Common myeloid progenitor, CD34-positive (primary cell): ENCODE measurements at regions not wholly inside any gene's neighbourhood (a gene's known extent, or its start where the extent isn't known, plus 50 kb on each side); places are given as distances from the start of the nearest gene placed in this dataset.

Experiments used
- CTCF ChIA-PET: fragments of 350-600 bp; sonication (Branson Sonifier 250); formaldehyde crosslinking; loops from one replicate; lab custom pipeline; 2021; ENCODE audit warnings: antibody characterized with exemption; lab: Charles Lee
- POLR2A ChIA-PET: fragments of 350-600 bp; sonication (Branson Sonifier 250); formaldehyde crosslinking; loops from one replicate; lab custom pipeline; 2021; ENCODE audit warnings: antibody characterized with exemption; lab: Charles Lee
- DNase-seq, 3 donors: peaks; one replicate each; pipeline versions ENCODE4 v3.0.0 to v3.0.0-alpha.2; 2013
- H3K27ac ChIP-seq, 2 experiments: 1 replicate in 1 of 2; 2 replicates in 1 of 2; pipeline ENCODE4 v1.7.0; 2013; ENCODE audit warnings: inconsistent platforms in 2 of 2, low read length in 2 of 2, mild to moderate bottlenecking in 2 of 2, low read depth in 1 of 2, moderate library complexity in 1 of 2; ENCODE audit not compliant: severe bottlenecking in 2 of 2, insufficient read depth in 1 of 2, poor library complexity in 1 of 2
- H3K27me3 ChIP-seq, 5 experiments: replicated peaks in 2 of 5; 1 replicate in 3 of 5; 2 replicates in 2 of 5; pipeline versions ENCODE4 v1.6.1 to v1.7.0; 2013; ENCODE audit warnings: low read length in 4 of 5, mild to moderate bottlenecking in 2 of 5, moderate library complexity in 2 of 5, inconsistent platforms in 1 of 5; ENCODE audit not compliant: insufficient read depth in 5 of 5, control insufficient read depth in 4 of 5
- H3K36me3 ChIP-seq, 4 experiments: 1 replicate in 2 of 4; 2 replicates in 2 of 4; pipeline versions ENCODE4 v1.6.1 to v1.7.0; 2013; ENCODE audit warnings: low read length in 3 of 4, control low read depth in 1 of 4, mild to moderate bottlenecking in 1 of 4; ENCODE audit not compliant: control insufficient read depth in 4 of 4, insufficient read depth in 4 of 4
- H3K4me1 ChIP-seq, 4 experiments: 1 replicate in 3 of 4; 2 replicates in 1 of 4; pipeline versions ENCODE4 v1.6.1 to v1.7.1; 2013; ENCODE audit warnings: low read length in 3 of 4, mild to moderate bottlenecking in 3 of 4, control low read depth in 1 of 4, inconsistent platforms in 1 of 4, moderate library complexity in 1 of 4; ENCODE audit not compliant: control insufficient read depth in 4 of 4, insufficient read depth in 4 of 4; ENCODE audit errors: control extremely low read depth in 1 of 4
- H3K4me3 ChIP-seq, 7 experiments: 1 replicate in 4 of 7; 2 replicates in 3 of 7; pipeline versions ENCODE4 v1.5.1 to v1.7.0; 2013; ENCODE audit warnings: mild to moderate bottlenecking in 7 of 7, low read length in 6 of 7, moderate library complexity in 6 of 7, inconsistent platforms in 2 of 7, low read depth in 2 of 7, control low read depth in 1 of 7; ENCODE audit not compliant: insufficient read depth in 4 of 7, control insufficient read depth in 1 of 7; ENCODE audit errors: extremely low read depth in 1 of 7
- H3K9me3 ChIP-seq, 5 experiments: 1 replicate in 4 of 5; 2 replicates in 1 of 5; pipeline versions ENCODE4 v1.6.1 to v1.7.1; 2013; ENCODE audit warnings: low read length in 4 of 5, mild to moderate bottlenecking in 2 of 5, inconsistent platforms in 1 of 5, low read depth in 1 of 5, moderate library complexity in 1 of 5; ENCODE audit not compliant: control insufficient read depth in 4 of 5, insufficient read depth in 2 of 5; ENCODE audit errors: control extremely low read depth in 1 of 5
- WGBS: methylation state at CpG from one replicate; pipeline ENCODE4 v1.1.5; 2013; ENCODE audit not compliant: insufficient coverage; 5-methylcytosine and 5-hydroxymethylcytosine counted together

DNA sequence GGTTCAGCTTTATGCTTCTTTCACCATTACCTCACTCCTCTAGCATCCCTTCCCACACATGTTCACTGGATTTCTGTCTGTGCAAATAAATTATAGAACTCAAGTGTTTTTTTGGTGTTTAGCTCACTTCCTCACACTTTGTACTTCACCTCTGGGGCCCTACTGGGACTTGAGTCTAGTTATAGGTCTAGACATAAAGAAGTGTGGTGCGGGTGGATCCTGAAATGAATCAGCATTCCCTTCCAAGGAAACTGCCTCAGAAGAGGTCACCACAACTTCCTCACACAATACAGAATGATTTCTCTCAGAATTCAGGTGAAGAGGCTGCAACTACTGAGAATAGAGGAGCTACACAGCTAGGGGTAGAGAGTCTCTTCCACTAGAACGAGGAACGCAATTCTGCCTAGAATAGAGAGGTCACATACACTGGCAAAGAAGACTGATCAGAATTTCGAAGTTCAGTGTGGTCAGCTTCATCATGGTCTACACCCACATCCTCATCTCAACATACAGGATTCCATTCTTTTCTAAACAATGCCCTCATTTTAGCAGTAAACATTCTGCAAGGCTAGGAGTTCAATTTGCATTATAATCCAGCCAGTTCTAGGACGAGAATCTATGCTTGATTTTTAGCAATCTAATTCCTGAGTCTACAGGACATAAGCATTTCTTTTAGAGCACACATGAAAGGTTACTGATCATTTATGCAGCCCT is 938.7 kb upstream of the PHF14 start:
- Histone ChIP-seq H3K4me3 (no peak overlapping the region), H3K27ac (no peak overlapping the region), H3K9me3 (no peaks in the 10 kb centered on the region), H3K4me1 (peaks cover 2 to 14% (median 11%) of the 10 kb centered on the region in 4 experiments), H3K36me3 (no peaks in the 10 kb centered on the region), H3K27me3 (no peaks in the 10 kb centered on the region)
- 47% methylated on average over 4 of the region's 5 CpGs for WGBS
- ChIA-PET CTCF (interaction anchor here (0.8 kb wide), 1 partner anchor 53 kb away, joined by 4 read pairs; no protein-coding TSS in a partner anchor), POLR2A (no interaction called here)
- peak; percentile 7 to 62 (median 58) for DNase-seq

DNA sequence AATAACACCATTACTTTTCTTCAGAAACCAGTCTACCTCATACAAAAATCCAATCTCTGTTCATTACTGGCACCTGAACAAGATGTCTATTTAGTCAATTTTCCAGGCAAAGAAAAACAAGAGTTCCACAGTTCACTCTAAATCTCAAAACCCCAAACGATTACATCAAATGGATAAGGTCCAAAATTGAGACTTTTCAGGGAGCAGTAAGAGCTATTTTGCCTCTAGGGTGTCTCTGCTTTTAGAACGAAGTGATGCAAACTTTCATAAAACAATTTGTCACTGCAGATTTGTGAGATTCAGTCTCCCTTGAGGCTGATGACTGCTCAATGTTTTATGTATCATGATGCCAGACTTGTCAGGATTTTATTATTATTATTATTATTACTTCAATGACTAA is 937.0 kb upstream of the PHF14 start:
- Histone ChIP-seq H3K9me3 (no peaks in the 10 kb centered on the region), H3K36me3 (no peaks in the 10 kb centered on the region), H3K27ac (no peak overlapping the region), H3K4me3 (no peak overlapping the region), H3K4me1 (peaks cover 2 to 14% (median 11%) of the 10 kb centered on the region in 4 experiments), H3K27me3 (no peaks in the 10 kb centered on the region)
- no peak for DNase-seq
- ChIA-PET POLR2A (no interaction called here), CTCF (no interaction called here)
- WGBS, result 100% methylated on average over 1 of the region's 2 CpGs

- Histone ChIP-seq H3K9me3 (no peaks in the 10 kb centered on the region), H3K4me3 (no peak overlapping the region), H3K27ac (no peak overlapping the region), H3K27me3 (no peaks in the 10 kb centered on the region), H3K36me3 (no peaks in the 10 kb centered on the region), H3K4me1 (peaks cover 2 to 14% (median 11%) of the 10 kb centered on the region in 4 experiments)
- DNase-seq, result peak in 1 of 3 donors; percentile 4
- WGBS, result no CpG with 5 or more reads among the region's 1 CpG
- POLR2A ChIA-PET, result no interaction called here
- CTCF ChIA-PET, result no interaction called here
Measured at GRCh38 chr7:10038351-10038750, 935.3 kb upstream of the PHF14 start.

DNA sequence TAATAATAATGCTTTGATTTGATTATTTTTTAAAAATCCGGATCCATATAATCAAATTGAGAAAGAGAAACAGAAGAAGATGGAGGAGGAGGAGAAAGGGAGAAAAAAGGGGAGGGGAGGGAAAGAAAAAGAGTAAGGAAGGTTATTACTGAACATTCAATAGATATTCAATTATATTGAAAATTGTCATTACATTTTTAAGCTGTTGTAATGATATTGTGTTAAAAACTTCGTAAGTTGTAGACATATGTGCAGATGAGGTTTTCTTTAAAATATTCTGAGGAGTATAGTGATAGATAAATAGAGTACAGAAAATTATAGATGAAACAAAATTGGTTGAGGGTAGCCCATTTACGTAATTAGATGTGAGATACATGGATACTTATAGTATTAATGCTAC is 933.0 kb upstream of the PHF14 start:
- Histone ChIP-seq H3K27ac (no peak overlapping the region), H3K4me1 (no peaks in the 10 kb centered on the region), H3K9me3 (no peaks in the 10 kb centered on the region), H3K4me3 (no peak overlapping the region), H3K36me3 (no peaks in the 10 kb centered on the region), H3K27me3 (no peaks in the 10 kb centered on the region)
- ChIA-PET POLR2A (no interaction called here), CTCF (no interaction called here)
- 80% methylated on average over 1 of the region's 3 CpGs for WGBS
- DNase-seq, result no peak

DNA sequence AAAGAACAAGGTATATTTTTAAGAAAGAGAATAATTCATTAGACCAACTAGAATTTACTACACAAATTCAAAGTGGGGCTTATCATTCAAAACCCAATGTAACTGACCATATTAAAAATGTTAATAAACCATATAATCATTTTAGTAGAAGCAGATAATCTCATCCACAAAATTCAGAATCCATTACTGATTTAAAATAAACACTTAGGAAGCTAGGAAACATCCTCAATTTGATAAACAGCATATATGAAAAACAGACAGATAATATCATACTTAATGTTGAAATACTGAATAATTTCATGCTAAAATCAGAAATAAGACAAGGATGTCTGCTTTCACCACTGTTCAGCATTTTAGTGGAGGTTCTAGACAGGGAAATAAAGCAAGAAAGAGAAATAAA is 902.8 kb upstream of the PHF14 start:
- Histone ChIP-seq H3K4me3 (no peak overlapping the region), H3K4me1 (no peaks in the 10 kb centered on the region), H3K36me3 (no peaks in the 10 kb centered on the region), H3K27me3 (no peaks in the 10 kb centered on the region), H3K27ac (no peak overlapping the region), H3K9me3 (no peaks in the 10 kb centered on the region)
- CTCF ChIA-PET, result no interaction called here
- POLR2A ChIA-PET, result no interaction called here
- DNase-seq, result no peak

GRCh38 chr7:10075866-10076265 is 897.8 kb upstream of the PHF14 start:
- DNase-seq, result no peak
- ChIA-PET POLR2A (no interaction called here), CTCF (no interaction called here)
- Histone ChIP-seq H3K9me3 (peaks cover 0 to 2% (median 0%) of the 10 kb centered on the region in 5 experiments), H3K27ac (no peak overlapping the region), H3K27me3 (no peaks in the 10 kb centered on the region), H3K4me3 (no peak overlapping the region), H3K4me1 (no peaks in the 10 kb centered on the region), H3K36me3 (no peaks in the 10 kb centered on the region)
- WGBS, result no CpG with 5 or more reads among the region's 3 CpGs

- ChIA-PET CTCF (no interaction called here), POLR2A (no interaction called here)
- WGBS, result 92% methylated on average over 3 of the region's 4 CpGs
- H3K27ac ChIP-seq, result no peak overlapping the region
- H3K27me3 ChIP-seq, result no peaks in the 10 kb centered on the region
- no peak for DNase-seq
- H3K36me3 ChIP-seq, result no peaks in the 10 kb centered on the region
- no peaks in the 10 kb centered on the region for H3K4me1 ChIP-seq
- peaks cover 0 to 2% (median 0%) of the 10 kb centered on the region in 5 experiments for H3K9me3 ChIP-seq
- H3K4me3 ChIP-seq, result no peak overlapping the region
Measured at GRCh38 chr7:10076660-10077300, 896.9 kb upstream of the PHF14 start.
